K562 (cell line): ENCODE measurements at regions not wholly inside any gene's neighbourhood (a gene's known extent, or its start where the extent isn't known, plus 50 kb on each side); places are given as distances from the start of the nearest gene placed in this dataset.

Source experiments
- ADNP ChIP-seq: fragments of 200-800 bp; sonication (Bioruptor generic); IDR thresholded peaks from 2 replicates; pipeline ENCODE4 v1.6.1; 2016; ENCODE audit warnings: missing genetic modification characterization, missing compliant biosample characterization
- E2F4 ChIP-seq: sonication (generic); formaldehyde crosslinking; IDR thresholded peaks from 2 replicates; pipeline ENCODE4 v1.8.0; 2022; ENCODE audit warnings: mild to moderate bottlenecking, low read depth, missing genetic modification reagents
- HDAC2 ChIP-seq: fragments of 450-650 bp; IDR thresholded peaks from 2 replicates; pipeline ENCODE4 v1.6.1; 2016; ENCODE audit warnings: mild to moderate bottlenecking
- HIVEP1 ChIP-seq: fragments of 250-450 bp; sonication (Bioruptor Pico); IDR thresholded peaks from 2 replicates; pipeline ENCODE4 v1.4.0; 2020; ENCODE audit warnings: mild to moderate bottlenecking
- POLR2AphosphoS5 ChIP-seq: IDR thresholded peaks from 2 replicates; pipeline ENCODE4 v1.6.1; 2011; ENCODE audit warnings: mild to moderate bottlenecking, low read depth, low read length, moderate library complexity; ENCODE audit not compliant: control insufficient read depth, insufficient read depth
- PTBP1 ChIP-seq: fragments of 200-400 bp; formaldehyde crosslinking; IDR thresholded peaks from 2 replicates; pipeline ENCODE4 v1.6.1; 2017; ENCODE audit warnings: low read depth, low read length
- REST ChIP-seq, 2 experiments: fragments of 450-650 bp; formaldehyde crosslinking in 1 of 2; IDR thresholded peaks; 2 replicates each; pipeline versions ENCODE4 v1.4.0 to v1.6.1; 2014 to 2020; ENCODE audit warnings: mild to moderate bottlenecking in 2 of 2, borderline replicate concordance in 1 of 2, low read depth in 1 of 2
- ZNF766 ChIP-seq: fragments of 200-800 bp; sonication (Bioruptor generic); conservative IDR thresholded peaks from 2 replicates; pipeline ENCODE4 v1.6.1; 2016; ENCODE audit warnings: missing genetic modification characterization, missing compliant biosample characterization
- TF ChIP-seq, protein P1 (sequence below): fragments of 250-450 bp; sonication (Bioruptor Pico); IDR thresholded peaks from 2 replicates; pipeline ENCODE4 v1.9.0; 2021; ENCODE audit warnings: mild to moderate bottlenecking, inconsistent platforms

DNA sequence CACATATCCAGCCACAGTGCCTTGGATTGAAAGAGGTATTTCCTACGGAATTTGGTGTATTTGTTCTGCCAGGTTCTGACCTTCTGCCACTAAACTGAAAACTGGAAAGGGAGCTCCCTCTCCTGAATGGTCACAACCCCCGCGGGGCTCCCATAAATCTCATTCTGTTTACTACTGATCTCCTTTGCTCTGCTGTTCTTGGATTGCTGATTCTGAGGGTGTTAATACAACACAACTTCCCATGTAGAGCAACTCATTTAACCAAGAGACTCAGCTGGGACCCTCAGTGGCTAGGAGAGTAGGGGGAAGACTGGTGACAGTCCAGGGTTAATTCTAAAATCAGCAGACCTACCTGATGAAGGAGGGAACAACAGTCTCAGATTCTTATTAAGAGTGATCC, 662.9 kb downstream of the INHBA start:
- no peak for TF ChIP-seq ZNF766 (CRISPR knock-in tag)
- no peak for TF ChIP-seq POLR2AphosphoS5
- no peak for TF ChIP-seq REST (IDR thresholded peaks at IDR 0.05; ENCODE audit: borderline replicate concordance)
- TF ChIP-seq REST (CRISPR knock-in tag; IDR thresholded peaks at IDR 0.05; ENCODE audit: low read depth): no peak
- no peak for TF ChIP-seq E2F4 (CRISPR knock-in tag)
- TF ChIP-seq PTBP1: no peak
- no peak for TF ChIP-seq HIVEP1 (CRISPR knock-in tag)
- TF ChIP-seq, protein P1, sequence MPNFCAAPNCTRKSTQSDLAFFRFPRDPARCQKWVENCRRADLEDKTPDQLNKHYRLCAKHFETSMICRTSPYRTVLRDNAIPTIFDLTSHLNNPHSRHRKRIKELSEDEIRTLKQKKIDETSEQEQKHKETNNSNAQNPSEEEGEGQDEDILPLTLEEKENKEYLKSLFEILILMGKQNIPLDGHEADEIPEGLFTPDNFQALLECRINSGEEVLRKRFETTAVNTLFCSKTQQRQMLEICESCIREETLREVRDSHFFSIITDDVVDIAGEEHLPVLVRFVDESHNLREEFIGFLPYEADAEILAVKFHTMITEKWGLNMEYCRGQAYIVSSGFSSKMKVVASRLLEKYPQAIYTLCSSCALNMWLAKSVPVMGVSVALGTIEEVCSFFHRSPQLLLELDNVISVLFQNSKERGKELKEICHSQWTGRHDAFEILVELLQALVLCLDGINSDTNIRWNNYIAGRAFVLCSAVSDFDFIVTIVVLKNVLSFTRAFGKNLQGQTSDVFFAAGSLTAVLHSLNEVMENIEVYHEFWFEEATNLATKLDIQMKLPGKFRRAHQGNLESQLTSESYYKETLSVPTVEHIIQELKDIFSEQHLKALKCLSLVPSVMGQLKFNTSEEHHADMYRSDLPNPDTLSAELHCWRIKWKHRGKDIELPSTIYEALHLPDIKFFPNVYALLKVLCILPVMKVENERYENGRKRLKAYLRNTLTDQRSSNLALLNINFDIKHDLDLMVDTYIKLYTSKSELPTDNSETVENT (CRISPR knock-in tag): no peak
- TF ChIP-seq HDAC2: no peak
- TF ChIP-seq ADNP (tag): no peak
